GM23338 (cell line): ENCODE measurements at regions not wholly inside any gene's neighbourhood (a gene's known extent, or its start where the extent isn't known, plus 50 kb on each side); places are given as distances from the start of the nearest gene placed in this dataset.

Experiments
- CTCF ChIP-seq, 2 experiments: fragments of 200-600 bp in 1 of 2; sonication (generic) in 1 of 2; conservative IDR thresholded peaks; 2 replicates each; pipeline versions ENCODE4 v1.5.1 to v1.6.1; 2016 to 2017; ENCODE audit warnings: antibody characterized with exemption in 2 of 2, low read depth in 2 of 2, mild to moderate bottlenecking in 2 of 2, moderate library complexity in 1 of 2
- POLR2AphosphoS5 ChIP-seq: IDR thresholded peaks from 2 replicates; pipeline ENCODE4 v1.6.1; 2016; ENCODE audit warnings: antibody characterized with exemption, low read depth

GRCh38 chr13:97145057-97145456, 77.1 kb upstream of the MBNL2 start:
- TF ChIP-seq CTCF (conservative IDR thresholded peaks at IDR 0.05; ENCODE audit: low read depth in 2 of 2) (no peak), POLR2AphosphoS5 (no peak)
